NCI-H748 treated with DMSO at 0.1 percent for 48 hours (cell line): ENCODE measurements at regions not wholly inside any gene's neighbourhood (a gene's known extent, or its start where the extent isn't known, plus 50 kb on each side); places are given as distances from the start of the nearest gene placed in this dataset.

Experiments used
- DNase-seq: peaks from one replicate; lab custom pipeline; 2025; lab: John Stamatoyannopoulos, UW

DNA sequence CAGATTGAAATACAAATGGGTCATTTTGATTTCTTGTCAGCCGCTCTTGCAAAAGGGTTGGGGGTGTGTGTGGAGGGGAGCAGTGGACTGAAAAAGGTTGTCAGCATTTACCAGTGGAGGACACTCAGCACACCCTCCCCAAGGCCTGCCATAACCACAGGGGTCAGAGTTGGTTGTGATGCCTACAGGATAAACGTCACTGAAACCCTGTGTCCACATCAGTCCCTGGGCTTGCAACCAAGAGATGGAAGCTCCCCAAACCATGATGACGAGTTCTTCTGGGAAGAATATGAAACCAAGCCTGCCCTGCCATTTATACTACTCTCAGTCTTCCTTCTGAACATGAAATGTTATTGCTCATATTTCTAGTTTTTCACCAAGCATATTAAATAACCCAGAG lies 54.0 kb upstream of the UMPS start:
- DNase-seq, result no peak

DNA sequence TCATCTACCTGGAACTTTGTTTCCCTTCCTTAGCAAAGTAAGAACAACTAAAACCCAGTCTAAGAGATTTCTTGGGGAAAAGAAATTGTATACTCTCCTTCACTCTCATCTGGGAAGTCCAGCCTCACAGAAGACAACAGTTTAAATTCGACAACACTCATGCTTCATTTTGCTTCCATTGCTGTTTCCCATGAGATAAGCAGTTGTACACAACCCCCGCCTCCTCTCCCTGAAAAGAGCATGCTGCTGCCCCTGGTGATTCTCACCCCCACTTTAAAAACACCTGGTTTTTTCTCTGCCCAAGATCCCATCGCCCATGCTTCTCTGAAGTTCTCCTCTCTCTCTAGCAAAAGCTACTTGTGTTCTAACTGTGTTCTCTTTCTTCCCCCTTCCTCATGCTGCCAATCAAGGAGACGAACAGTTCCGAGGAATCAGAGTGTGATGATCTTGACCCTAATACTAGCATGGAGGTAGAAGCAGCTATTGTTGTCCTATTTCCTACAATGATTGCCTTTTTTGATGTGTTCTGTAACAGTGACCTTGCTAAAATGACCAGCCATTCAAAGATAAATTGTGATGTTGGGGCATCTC lies 51.1 kb upstream of the UMPS start:
- DNase-seq, result no peak
